Osteocyte (in vitro differentiated cells): ENCODE measurements at regions not wholly inside any gene's neighbourhood (a gene's known extent, or its start where the extent isn't known, plus 50 kb on each side); places are given as distances from the start of the nearest gene placed in this dataset.
"Not testable (repeated sequence)": the region's sequence is repeated elsewhere in the genome, so short reads cannot be mapped to it uniquely, and the experiment has no call there.

ENCODE experiments used
- DNase-seq: peaks from one replicate; pipeline ENCODE4 v3.0.0; 2021; ENCODE audit warnings: mixed read lengths; ENCODE audit not compliant: unreplicated experiment; ENCODE audit errors: extremely low spot score
- H3K27ac Mint-ChIP-seq: one replicate; pipeline ENCODE4 v1.8.0; 2021; ENCODE audit warnings: mild to moderate bottlenecking, mixed read lengths; ENCODE audit not compliant: unreplicated experiment
- H3K27me3 Mint-ChIP-seq: one replicate; pipeline ENCODE4 v1.8.0; 2021; ENCODE audit warnings: mixed read lengths; ENCODE audit not compliant: unreplicated experiment
- H3K36me3 Mint-ChIP-seq: one replicate; pipeline ENCODE4 v1.8.0; 2021; ENCODE audit warnings: mixed read lengths; ENCODE audit not compliant: unreplicated experiment
- H3K4me1 Mint-ChIP-seq: one replicate; pipeline ENCODE4 v1.8.0; 2021; ENCODE audit warnings: mixed read lengths; ENCODE audit not compliant: unreplicated experiment
- H3K4me3 Mint-ChIP-seq: one replicate; pipeline ENCODE4 v1.8.0; 2021; ENCODE audit warnings: mild to moderate bottlenecking, moderate library complexity, mixed read lengths; ENCODE audit not compliant: unreplicated experiment
- H3K9me3 Mint-ChIP-seq: one replicate; pipeline ENCODE4 v1.8.0; 2021; ENCODE audit warnings: mixed read lengths; ENCODE audit not compliant: unreplicated experiment
- TF ChIP-seq, protein P1 (sequence below): fragments of 200-600 bp; sonication (generic); IDR thresholded peaks from 2 replicates; pipeline ENCODE4 v1.5.0; 2021; ENCODE audit warnings: antibody characterized with exemption, mild to moderate bottlenecking, moderate library complexity

DNA sequence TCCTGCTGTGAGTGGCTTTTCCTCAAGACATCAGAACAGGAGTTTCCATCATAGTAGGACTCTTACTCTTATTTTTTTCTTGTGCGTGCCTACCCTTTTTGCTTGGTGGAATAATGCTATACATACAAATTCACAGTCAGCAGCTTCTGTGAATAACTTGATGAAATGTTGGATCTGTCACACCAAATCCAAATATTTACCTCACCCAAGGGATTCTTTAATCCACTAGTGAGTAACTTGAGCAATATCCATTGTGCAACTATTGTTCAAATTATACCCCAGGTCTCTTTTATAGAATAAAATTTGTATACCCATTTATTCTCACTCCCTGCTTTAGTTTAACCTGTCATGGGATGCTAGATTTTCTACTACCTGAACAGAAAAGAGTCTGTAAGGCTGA lies 1078.3 kb upstream of the EDIL3 start:
- Mint-ChIP-seq H3K4me1 (no peaks in the 10 kb centered on the region), H3K9me3 (no peaks in the 10 kb centered on the region), H3K27me3 (no peaks in the 10 kb centered on the region), H3K4me3 (no peak overlapping the region), H3K36me3 (no peaks in the 10 kb centered on the region), H3K27ac (no peak overlapping the region)
- no peak for DNase-seq
- TF ChIP-seq, protein P1, sequence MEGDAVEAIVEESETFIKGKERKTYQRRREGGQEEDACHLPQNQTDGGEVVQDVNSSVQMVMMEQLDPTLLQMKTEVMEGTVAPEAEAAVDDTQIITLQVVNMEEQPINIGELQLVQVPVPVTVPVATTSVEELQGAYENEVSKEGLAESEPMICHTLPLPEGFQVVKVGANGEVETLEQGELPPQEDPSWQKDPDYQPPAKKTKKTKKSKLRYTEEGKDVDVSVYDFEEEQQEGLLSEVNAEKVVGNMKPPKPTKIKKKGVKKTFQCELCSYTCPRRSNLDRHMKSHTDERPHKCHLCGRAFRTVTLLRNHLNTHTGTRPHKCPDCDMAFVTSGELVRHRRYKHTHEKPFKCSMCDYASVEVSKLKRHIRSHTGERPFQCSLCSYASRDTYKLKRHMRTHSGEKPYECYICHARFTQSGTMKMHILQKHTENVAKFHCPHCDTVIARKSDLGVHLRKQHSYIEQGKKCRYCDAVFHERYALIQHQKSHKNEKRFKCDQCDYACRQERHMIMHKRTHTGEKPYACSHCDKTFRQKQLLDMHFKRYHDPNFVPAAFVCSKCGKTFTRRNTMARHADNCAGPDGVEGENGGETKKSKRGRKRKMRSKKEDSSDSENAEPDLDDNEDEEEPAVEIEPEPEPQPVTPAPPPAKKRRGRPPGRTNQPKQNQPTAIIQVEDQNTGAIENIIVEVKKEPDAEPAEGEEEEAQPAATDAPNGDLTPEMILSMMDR: no peak

DNA sequence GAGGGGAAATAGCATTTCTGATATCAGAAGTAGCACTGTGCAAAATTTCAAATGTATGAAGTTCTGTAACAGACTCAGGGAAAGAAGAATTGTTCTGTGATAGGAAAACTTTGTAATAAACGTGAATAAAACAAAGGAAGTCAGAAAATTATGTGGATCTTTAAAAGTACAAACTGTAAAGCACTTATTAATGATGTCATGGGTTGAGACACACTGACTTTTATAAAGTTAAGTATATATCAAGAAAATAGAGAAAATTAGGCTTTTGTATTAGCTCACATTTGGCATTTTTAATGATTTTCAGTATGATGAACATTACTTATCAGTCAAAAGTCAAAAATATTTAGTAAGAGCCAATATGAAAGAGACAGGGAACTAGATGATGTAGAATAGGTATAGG lies 1081.7 kb upstream of the EDIL3 start:
- H3K36me3 Mint-ChIP-seq: no peaks in the 10 kb centered on the region
- no peak for DNase-seq
- no peaks in the 10 kb centered on the region for H3K4me1 Mint-ChIP-seq
- H3K27me3 Mint-ChIP-seq: no peaks in the 10 kb centered on the region
- TF ChIP-seq, protein P1: no peak
- H3K4me3 Mint-ChIP-seq: no peak overlapping the region
- peaks cover 6% of the 10 kb centered on the region for H3K9me3 Mint-ChIP-seq
- H3K27ac Mint-ChIP-seq: no peak overlapping the region

DNA sequence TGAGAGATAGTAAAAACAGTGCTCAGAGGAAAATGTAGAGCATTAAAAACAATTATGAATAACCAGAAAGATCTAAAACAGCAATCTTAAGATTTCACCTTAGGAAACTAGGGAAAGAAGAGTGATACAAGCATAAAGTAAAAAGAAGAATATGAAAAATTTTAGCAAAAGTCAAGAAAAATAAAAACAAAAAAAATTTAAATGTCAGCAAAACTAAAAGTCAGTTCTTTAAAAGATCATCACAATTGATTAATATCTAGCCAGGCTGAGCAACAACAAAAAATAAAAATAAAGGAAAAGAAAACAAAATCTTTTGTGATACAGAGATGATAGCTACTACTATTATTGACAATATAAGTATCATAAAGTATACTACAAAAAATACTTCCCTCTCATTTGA lies 1088.1 kb upstream of the EDIL3 start:
- Mint-ChIP-seq H3K4me1 (no peaks in the 10 kb centered on the region), H3K27me3 (no peaks in the 10 kb centered on the region), H3K27ac (no peak overlapping the region), H3K36me3 (no peaks in the 10 kb centered on the region), H3K9me3 (peaks cover 6% of the 10 kb centered on the region), H3K4me3 (no peak overlapping the region)
- DNase-seq: no peak
- TF ChIP-seq, protein P1: no peak

DNA sequence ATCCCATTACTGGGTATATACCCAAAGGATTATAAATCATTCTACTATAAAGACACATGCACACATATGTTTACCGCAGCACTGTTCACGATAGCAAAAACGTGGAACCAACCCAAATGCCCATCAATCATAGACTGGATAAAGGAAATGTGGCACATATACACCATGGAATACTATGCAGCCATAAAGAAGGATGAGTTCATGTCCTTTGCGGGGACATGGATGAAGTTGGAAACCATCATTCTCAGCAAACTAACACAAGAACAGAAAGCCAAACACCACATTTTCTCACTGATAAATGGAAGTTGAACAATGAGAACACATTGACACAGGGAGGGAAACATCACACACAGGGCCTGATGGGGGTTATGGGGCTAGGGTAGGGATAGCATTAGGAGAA lies 1090.5 kb upstream of the EDIL3 start:
- not testable (repeated sequence) for H3K27ac Mint-ChIP-seq, H3K36me3 Mint-ChIP-seq, H3K4me3 Mint-ChIP-seq, H3K4me1 Mint-ChIP-seq, H3K27me3 Mint-ChIP-seq, DNase-seq, H3K9me3 Mint-ChIP-seq

DNA sequence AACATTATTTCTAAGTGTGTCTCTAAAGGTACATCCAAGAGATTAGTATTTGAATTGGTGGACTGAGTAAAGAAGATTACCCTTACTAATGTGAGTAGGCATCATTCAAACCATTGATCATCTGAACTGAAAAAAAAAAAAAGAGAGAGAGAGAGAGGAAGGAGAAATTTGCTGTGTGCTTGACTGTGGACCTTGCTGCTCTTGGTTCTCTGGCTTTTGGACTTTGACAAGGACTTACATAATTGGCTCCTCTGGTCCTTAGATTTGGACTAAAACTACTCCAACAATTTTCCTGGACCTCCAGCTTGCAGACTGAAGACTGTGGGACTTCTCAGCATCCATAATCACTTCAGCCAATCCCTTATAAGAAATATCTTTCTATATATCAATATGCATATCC lies 1091.9 kb upstream of the EDIL3 start:
- H3K27me3 Mint-ChIP-seq: no peaks in the 10 kb centered on the region
- H3K36me3 Mint-ChIP-seq: no peaks in the 10 kb centered on the region
- H3K27ac Mint-ChIP-seq: no peak overlapping the region
- no peak overlapping the region for H3K4me3 Mint-ChIP-seq
- DNase-seq: no peak
- no peaks in the 10 kb centered on the region for H3K4me1 Mint-ChIP-seq
- TF ChIP-seq, protein P1: no peak
- no peaks in the 10 kb centered on the region for H3K9me3 Mint-ChIP-seq

DNA sequence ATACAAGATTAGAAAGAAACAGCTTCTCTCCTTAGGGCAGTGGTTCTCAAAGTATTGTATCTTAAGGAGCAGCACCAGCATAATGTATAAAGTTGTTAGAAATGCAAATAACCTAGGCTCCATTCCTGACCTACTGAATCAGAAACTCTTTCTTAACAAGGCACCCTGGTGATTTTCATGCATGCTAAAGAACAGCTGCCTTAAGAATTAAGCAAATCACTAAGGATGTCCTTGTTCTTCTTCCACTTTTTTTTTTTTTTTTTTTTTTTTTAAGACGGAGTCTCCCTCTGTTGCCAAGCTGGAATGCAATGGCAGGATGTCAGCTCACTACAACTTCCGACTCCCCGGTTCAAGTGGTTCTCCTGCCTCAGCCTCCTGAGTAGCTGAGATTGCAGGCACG lies 1095.2 kb upstream of the EDIL3 start:
- Mint-ChIP-seq H3K9me3 (peaks cover under 1% of the 10 kb centered on the region), H3K36me3 (no peaks in the 10 kb centered on the region), H3K27me3 (no peaks in the 10 kb centered on the region), H3K4me1 (no peaks in the 10 kb centered on the region), H3K4me3 (no peak overlapping the region), H3K27ac (no peak overlapping the region)
- TF ChIP-seq, protein P1: no peak
- DNase-seq: no peak
